Stimulated activated CD4-positive, alpha-beta T cell treated with anti-CD3 and anti-CD28 coated beads, Interleukin-1b, Interleukin-23, amount 100 ng/mL, for 4 hours (primary cell): ENCODE measurements at regions not wholly inside any gene's neighbourhood (a gene's known extent, or its start where the extent isn't known, plus 50 kb on each side); places are given as distances from the start of the nearest gene placed in this dataset.
"Not testable (repeated sequence)": the region's sequence is repeated elsewhere in the genome, so short reads cannot be mapped to it uniquely, and the experiment has no call there.

ENCODE experiments used
- DNase-seq, 2 donors: peaks; one replicate each; pipeline ENCODE4 v3.0.0-alpha.2; 2020; ENCODE audit warnings: low read depth in 2 of 2

- DNase-seq, result no peak
Measured at GRCh38 chr2:16368951-16369350, 296.7 kb downstream of the CYRIA start.

- DNase-seq, result no peak
Measured at GRCh38 chr2:16368328-16368727, 297.3 kb downstream of the CYRIA start.

- no peak for DNase-seq
Measured at GRCh38 chr2:16365366-16365765, 300.3 kb downstream of the CYRIA start.

- no peak for DNase-seq
Measured at GRCh38 chr2:16363581-16363980, 302.1 kb downstream of the CYRIA start.

- DNase-seq, result no peak
Measured at GRCh38 chr2:16362611-16363010, 303.0 kb downstream of the CYRIA start.

- DNase-seq, result no peak
Measured at GRCh38 chr2:16361261-16361995, 304.2 kb downstream of the CYRIA start.

GRCh38 chr2:16359961-16360360 is 305.7 kb downstream of the CYRIA start:
- DNase-seq, result no peak

- no peak for DNase-seq
Measured at GRCh38 chr2:16357188-16357587, 308.4 kb downstream of the CYRIA start.

GRCh38 chr2:16351541-16351940 is 314.1 kb downstream of the CYRIA start:
- no peak for DNase-seq

- DNase-seq, result no peak
Measured at GRCh38 chr2:16351137-16351536, 314.5 kb downstream of the CYRIA start.

GRCh38 chr2:16350211-16350610 is 315.4 kb downstream of the CYRIA start:
- DNase-seq, result no peak

GRCh38 chr2:16349811-16350210 is 315.8 kb downstream of the CYRIA start:
- no peak for DNase-seq

GRCh38 chr2:16348821-16349515 is 316.7 kb downstream of the CYRIA start:
- no peak for DNase-seq

- no peak for DNase-seq
Measured at GRCh38 chr2:16346671-16347070, 319.0 kb downstream of the CYRIA start.

GRCh38 chr2:16345231-16345630 is 320.4 kb downstream of the CYRIA start:
- DNase-seq, result not testable (repeated sequence)

GRCh38 chr2:16339206-16339605 is 326.4 kb downstream of the CYRIA start:
- no peak for DNase-seq

GRCh38 chr2:16338026-16338425 is 327.6 kb downstream of the CYRIA start:
- no peak for DNase-seq

- no peak for DNase-seq
Measured at GRCh38 chr2:16336916-16337315, 328.7 kb downstream of the CYRIA start.

GRCh38 chr2:16336491-16336890 is 329.1 kb downstream of the CYRIA start:
- DNase-seq, result no peak

GRCh38 chr2:16335947-16336346 is 329.7 kb downstream of the CYRIA start:
- DNase-seq, result no peak

- DNase-seq, result no peak
Measured at GRCh38 chr2:16335604-16335930, 330.1 kb downstream of the CYRIA start.

- DNase-seq, result no peak
Measured at GRCh38 chr2:16334886-16335603, 330.6 kb downstream of the CYRIA start.

GRCh38 chr2:16334366-16334765 is 331.3 kb downstream of the CYRIA start:
- DNase-seq, result no peak
